ENCODE measurements at regions not wholly inside any gene's neighbourhood (a gene's known extent, or its start where the extent isn't known, plus 50 kb on each side); places are given as distances from the start of the nearest gene placed in this dataset.
A peak's percentile ranks its signal among the peaks of the same experiment; 100 is the strongest.
"Not testable (repeated sequence)": the region's sequence is repeated elsewhere in the genome, so short reads cannot be mapped to it uniquely, and the experiment has no call there.

- DNase-seq = no peak
Observed at GRCh38 chr5:114953565-114953964, 216.1 kb downstream of the TRIM36 start.

- no peak for DNase-seq
Observed at GRCh38 chr5:114952876-114953275, 216.8 kb downstream of the TRIM36 start.

GRCh38 chr5:114949756-114950155 is 220.0 kb downstream of the TRIM36 start:
- no peak for DNase-seq

GRCh38 chr5:114948986-114949621 is 220.6 kb downstream of the TRIM36 start:
- peak in 6 of 56 donors; percentile 2 to 45 (median 12) for DNase-seq

DNA sequence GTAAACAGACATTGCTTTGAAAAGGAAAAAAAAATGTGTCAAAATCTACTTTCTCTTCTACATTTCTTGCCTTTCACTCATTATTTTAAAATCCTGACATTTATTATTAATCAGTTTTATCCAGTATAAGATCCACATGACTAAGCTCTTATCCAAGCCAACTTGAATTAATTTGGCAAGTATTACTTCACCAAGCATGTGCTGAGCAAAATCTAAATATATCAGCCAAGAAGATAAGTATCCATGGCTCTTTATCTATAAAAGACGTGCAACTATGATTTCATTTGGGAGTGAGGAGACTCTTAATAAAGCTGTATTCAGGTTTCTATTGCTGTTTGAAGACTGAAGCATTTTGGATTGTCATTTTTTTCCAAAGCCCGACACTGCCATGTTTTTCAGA is 221.3 kb downstream of the TRIM36 start:
- no peak for DNase-seq

- DNase-seq = no peak
Observed at GRCh38 chr5:114940709-114941108, 229.0 kb downstream of the TRIM36 start.

DNA sequence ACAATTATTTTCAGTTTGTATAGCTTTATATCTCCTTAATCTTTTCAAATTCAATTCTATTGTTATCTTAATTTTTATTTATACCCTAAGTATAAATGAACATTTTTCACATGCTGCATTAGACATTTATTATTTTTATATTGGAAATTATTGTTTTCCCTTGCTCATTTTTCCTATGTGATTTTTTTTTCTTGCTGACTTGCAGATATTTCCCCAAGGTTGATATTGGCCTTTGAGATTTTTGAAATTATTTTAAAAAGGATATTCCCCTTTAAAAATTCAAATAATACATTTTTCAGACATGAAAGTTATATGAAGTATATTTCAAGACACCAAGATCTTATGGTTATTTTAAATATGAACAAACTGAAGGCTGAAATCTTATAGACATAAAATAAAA is 234.2 kb downstream of the TRIM36 start:
- no peak for DNase-seq

DNA sequence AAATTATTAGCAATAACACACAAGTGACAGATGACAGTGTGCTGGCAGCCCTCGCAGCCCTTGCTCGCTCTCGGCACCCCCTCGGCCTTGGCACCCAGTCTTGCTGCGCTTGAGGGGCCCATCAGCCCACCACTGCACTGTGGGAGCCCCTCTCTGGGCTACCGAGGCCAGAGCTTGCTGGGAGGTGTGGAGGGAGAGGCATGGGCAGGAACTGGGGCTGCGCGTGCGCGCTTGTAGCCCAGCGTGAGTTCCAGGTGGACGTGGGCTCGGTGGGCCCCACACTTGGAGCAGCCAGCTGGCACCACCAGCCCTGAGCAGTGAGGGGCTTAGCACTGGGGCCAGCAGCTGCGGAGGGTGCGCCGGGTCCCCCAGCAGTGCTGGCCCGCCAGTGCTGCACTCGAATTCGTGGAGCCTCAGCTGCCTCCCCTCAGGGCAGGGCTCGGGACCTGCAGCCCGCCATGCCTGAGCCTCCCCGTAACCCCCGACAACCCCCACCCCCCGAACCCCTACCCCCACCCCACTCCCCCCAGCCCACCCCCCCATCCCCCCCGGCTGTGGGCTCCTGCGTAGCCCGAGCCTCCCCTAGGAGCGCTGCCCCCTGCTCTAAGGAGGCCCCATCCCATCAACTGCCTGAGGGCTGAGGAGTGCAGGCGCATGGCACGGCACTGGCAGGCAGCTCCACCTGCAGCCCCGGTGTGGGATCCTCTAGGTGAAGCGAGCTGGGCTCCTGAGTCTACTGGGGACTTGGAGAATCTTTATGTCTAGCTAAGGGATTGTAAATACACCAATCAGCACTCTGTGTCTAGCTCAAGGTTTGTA is 240.9 kb downstream of the TRIM36 start:
- DNase-seq = no peak

DNA sequence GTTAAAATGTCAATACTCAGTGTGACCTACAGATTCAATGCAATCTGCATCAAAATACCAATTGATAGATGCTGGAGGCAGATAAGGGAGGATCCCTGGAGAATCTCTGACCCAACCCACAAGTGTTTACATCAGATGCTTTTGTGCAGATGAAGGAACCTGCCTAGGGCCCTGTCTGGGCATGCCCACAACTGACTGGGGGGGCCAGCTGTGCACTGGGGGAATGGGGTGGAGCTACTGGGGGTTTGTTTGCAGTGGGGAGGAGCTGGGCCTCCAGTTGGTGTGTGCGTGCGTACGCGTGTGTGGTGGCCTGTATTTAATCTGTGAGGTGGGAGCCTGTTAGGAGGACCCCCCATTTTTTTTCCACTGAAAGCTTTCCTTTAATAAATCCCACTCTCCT is 244.9 kb downstream of the TRIM36 start:
- DNase-seq = no peak

GRCh38 chr5:114912189-114912920 is 257.4 kb downstream of the TRIM36 start:
- DNase-seq = no peak

GRCh38 chr5:114910727-114911126 is 259.0 kb downstream of the TRIM36 start:
- no peak for DNase-seq

DNA sequence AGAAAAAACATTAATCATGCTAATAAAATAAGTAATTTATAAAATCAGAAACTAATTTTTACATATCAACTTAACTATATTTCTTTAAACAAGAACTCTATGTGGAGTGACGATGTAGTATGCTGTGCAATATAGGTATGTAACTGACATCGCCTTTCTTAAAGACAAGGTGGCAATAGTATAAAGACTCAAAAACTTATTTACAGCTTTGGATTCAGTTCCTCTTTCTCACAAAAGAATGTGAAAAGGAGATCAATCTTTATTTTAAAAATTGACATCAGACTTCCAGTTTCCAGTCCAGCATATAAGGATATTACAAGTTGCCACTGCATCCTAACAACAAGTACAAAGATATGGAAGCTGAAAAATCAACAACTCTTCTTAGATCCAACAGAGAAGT is 260.3 kb downstream of the TRIM36 start:
- no peak for DNase-seq

GRCh38 chr5:114903767-114904166 is 265.9 kb downstream of the TRIM36 start:
- no peak for DNase-seq

- no peak for DNase-seq
Observed at GRCh38 chr5:114898602-114899001, 271.1 kb downstream of the TRIM36 start.

- no peak for DNase-seq
Observed at GRCh38 chr5:114883675-114884074, 286.0 kb downstream of the TRIM36 start.

DNA sequence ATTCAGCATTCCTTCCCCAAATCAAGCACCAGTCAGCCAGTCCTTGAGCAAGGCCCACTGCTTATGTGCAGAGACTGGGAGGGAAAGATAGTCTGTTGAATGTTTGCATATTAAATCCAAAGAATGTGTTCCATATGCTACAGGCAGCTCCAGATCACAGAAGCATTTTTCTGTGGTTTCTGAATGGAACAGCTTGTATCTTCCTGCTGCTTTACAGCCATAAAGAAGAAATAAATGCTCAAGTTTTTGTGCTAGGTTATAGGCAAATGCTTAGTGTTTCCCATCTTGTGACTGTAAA is 310.3 kb downstream of the TRIM36 start:
- DNase-seq = peak in 2 of 56 donors; percentile 22 to 31

GRCh38 chr5:114858665-114859437 is 310.9 kb downstream of the TRIM36 start:
- DNase-seq = peak in 5 of 56 donors; percentile 2 to 35 (median 12)

GRCh38 chr5:114857941-114858551 is 311.7 kb downstream of the TRIM36 start:
- peak in 36 of 56 donors; percentile 3 to 60 (median 28) for DNase-seq

DNA sequence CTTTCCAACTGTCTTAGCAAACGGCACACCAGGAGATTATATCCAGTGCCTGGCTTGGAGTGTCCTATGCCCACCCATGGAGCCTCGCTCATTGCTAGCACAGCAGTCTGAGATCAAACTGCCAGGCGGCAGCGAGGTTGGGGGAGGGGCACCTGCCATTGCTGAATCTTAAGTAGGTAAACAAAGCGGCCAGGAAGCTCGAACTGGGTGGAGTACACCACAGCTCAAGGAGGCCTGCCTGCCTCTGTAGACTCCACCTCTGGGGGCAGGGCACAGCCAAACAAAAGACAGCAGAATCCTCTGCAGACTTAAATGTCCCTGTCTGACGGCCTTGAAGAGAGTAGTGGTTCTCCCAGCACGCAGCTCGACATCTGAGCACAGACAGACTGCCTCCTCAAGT is 325.0 kb downstream of the TRIM36 start:
- DNase-seq = not testable (repeated sequence)

DNA sequence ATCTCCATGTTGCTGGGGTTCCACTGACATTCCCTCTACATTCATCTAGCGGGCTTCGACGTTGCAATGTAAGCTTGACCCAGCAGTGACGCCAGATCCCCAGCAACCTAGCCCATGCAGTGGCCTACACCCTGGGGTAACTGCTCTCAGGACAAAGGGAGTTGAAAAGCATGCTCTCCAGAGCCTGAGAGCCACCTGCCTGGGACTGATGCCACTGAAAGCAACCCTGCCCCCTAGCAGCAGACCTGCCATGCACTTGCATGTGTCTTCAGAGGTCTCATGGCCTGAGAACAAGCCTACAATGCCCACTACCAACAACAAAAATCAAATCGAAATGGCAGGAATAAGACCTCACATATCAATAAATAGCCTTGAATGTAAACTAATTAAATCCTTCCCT is 330.3 kb downstream of the TRIM36 start:
- DNase-seq = no peak

- peak in 1 of 56 donors; percentile 1 for DNase-seq
Observed at GRCh38 chr5:114838937-114839336, 330.8 kb downstream of the TRIM36 start.

Measured in amygdala (tissue), 56 donors.